Testis (tissue), 2 donors: ENCODE measurements at regions not wholly inside any gene's neighbourhood (a gene's known extent, or its start where the extent isn't known, plus 50 kb on each side); places are given as distances from the start of the nearest gene placed in this dataset.

Experiments used
- CTCF ChIP-seq, 3 experiments: fragments of 450-650 bp in 2 of 3; fragments of 200-600 bp in 1 of 3; sonication (generic) in 1 of 3; IDR thresholded peaks; one replicate each; pipeline ENCODE4 v1.5.1; 2016 to 2019; ENCODE audit warnings: antibody characterized with exemption in 3 of 3, mild to moderate bottlenecking in 2 of 3, moderate library complexity in 1 of 3
- POLR2A ChIP-seq: fragments of 450-650 bp; IDR thresholded peaks from one replicate; pipeline ENCODE4 v1.6.1; 2017; ENCODE audit warnings: antibody characterized with exemption, mild to moderate bottlenecking, moderate library complexity

- TF ChIP-seq CTCF (IDR thresholded peaks at IDR 0.05) (no peak), POLR2A (no peak)
These were observed 282.1 kb downstream of the SHOX start for GRCh38 chrX:912677-913076.
